BE2C (cell line): ENCODE measurements at regions not wholly inside any gene's neighbourhood (a gene's known extent, or its start where the extent isn't known, plus 50 kb on each side); places are given as distances from the start of the nearest gene placed in this dataset.

Experiments used
- DNase-seq: peaks from one replicate; pipeline ENCODE4 v3.0.0-alpha.2; 2020
- H3K27me3 ChIP-seq: fragments of 250-450 bp; sonication (Bioruptor Pico); 2 replicates; pipeline ENCODE4 v1.5.1; 2020; ENCODE audit warnings: mild to moderate bottlenecking
- H3K36me3 ChIP-seq: fragments of 250-450 bp; sonication (Bioruptor Pico); 2 replicates; pipeline ENCODE4 v1.5.1; 2020; ENCODE audit warnings: mild to moderate bottlenecking
- H3K4me1 ChIP-seq: fragments of 250-450 bp; sonication (Bioruptor Pico); 2 replicates; pipeline ENCODE4 v1.5.1; 2020
- H3K4me3 ChIP-seq: 2 replicates; pipeline ENCODE4 v1.5.1; 2011; ENCODE audit warnings: low read depth, low read length
- H3K9me3 ChIP-seq: fragments of 250-450 bp; sonication (Bioruptor Pico); 2 replicates; pipeline ENCODE4 v1.5.1; 2020
- TF ChIP-seq, protein P1 (sequence below): IDR thresholded peaks from 2 replicates; pipeline ENCODE4 v1.5.1; 2012; ENCODE audit warnings: mild to moderate bottlenecking, low read depth, low read length

DNA sequence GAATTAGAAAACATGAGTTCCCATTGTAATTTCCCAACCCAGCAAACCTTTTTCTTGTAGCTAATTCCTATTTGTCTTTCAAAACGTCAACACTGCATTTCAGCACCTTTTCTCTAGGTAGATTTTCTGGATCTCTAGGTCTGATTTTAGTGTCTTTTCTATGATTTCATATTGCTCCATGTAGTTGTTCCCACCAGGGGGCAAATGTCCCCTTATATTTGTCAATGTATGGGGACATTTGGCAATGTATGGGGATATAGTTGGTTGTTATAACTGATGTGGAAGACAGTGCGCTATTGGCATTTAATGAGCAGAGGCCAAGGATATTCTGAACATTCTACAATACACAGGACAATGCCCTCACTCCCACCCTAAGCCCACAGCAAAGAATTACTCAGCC, 273.9 kb upstream of the ADRA1B start:
- Histone ChIP-seq H3K27me3 (peaks cover 12% of the 10 kb centered on the region), H3K9me3 (no peaks in the 10 kb centered on the region), H3K36me3 (no peaks in the 10 kb centered on the region), H3K4me3 (no peak overlapping the region), H3K4me1 (no peaks in the 10 kb centered on the region)
- TF ChIP-seq, protein P1, sequence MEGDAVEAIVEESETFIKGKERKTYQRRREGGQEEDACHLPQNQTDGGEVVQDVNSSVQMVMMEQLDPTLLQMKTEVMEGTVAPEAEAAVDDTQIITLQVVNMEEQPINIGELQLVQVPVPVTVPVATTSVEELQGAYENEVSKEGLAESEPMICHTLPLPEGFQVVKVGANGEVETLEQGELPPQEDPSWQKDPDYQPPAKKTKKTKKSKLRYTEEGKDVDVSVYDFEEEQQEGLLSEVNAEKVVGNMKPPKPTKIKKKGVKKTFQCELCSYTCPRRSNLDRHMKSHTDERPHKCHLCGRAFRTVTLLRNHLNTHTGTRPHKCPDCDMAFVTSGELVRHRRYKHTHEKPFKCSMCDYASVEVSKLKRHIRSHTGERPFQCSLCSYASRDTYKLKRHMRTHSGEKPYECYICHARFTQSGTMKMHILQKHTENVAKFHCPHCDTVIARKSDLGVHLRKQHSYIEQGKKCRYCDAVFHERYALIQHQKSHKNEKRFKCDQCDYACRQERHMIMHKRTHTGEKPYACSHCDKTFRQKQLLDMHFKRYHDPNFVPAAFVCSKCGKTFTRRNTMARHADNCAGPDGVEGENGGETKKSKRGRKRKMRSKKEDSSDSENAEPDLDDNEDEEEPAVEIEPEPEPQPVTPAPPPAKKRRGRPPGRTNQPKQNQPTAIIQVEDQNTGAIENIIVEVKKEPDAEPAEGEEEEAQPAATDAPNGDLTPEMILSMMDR: no peak; the same call in 1 of the 2 replicates
- DNase-seq: no peak

DNA sequence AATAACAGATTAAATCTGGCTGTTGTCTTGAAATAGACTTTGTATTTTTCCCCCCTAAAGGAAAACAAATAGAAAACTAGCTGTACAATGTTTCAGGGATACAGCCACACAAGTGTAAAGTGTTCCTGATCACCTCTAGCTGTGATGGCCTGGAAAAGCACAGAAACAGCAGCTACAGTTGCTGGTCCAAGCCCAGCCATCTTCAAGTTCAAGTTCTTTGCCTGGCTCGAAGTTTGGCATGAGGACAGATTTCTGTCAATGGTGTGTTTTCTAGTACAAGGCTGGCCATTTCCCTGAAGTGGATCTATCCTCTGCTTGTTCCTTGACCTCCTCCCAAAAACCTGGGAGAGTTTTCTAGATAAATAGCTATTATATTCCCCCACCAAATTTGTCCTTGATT, 272.2 kb upstream of the ADRA1B start:
- Histone ChIP-seq H3K4me3 (no peak overlapping the region), H3K4me1 (no peaks in the 10 kb centered on the region), H3K9me3 (no peaks in the 10 kb centered on the region), H3K36me3 (no peaks in the 10 kb centered on the region), H3K27me3 (peaks cover 12% of the 10 kb centered on the region)
- TF ChIP-seq, protein P1: no peak
- DNase-seq: no peak

DNA sequence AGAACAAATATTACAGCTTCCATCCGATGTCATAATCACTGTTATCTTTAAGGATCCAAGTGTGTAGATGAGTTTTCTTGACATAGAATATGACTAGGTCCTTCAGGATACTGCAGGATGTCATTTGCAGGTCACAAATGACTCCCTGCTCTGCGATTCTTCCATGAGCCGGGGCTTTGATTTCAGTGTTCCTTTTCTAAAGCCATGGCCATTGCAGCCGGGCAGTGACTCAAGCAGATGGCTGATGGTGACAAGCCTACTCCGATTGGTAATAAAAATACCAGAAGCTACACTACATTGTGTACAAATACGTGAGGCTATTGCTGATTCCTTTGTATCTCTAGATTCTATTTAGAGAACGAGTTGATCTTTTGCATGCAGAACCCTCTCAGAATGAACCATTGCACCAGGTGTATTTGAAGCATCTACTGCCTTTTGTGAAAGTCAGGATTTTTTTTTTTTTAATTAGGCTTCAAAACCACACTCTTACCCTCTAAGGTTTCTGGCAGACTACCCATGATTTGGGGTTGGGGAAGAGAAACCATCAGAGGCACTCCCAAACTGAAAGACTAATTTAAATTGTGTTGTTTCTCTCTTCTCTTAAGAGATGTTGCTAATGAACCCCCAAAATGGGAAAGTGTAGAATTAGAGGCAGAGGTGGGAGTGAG, 271.0 kb upstream of the ADRA1B start:
- H3K9me3 ChIP-seq: no peaks in the 10 kb centered on the region
- TF ChIP-seq, protein P1: no peak
- DNase-seq: no peak
- H3K27me3 ChIP-seq: peaks cover 12% of the 10 kb centered on the region
- no peaks in the 10 kb centered on the region for H3K36me3 ChIP-seq
- no peak overlapping the region for H3K4me3 ChIP-seq
- no peaks in the 10 kb centered on the region for H3K4me1 ChIP-seq

DNA sequence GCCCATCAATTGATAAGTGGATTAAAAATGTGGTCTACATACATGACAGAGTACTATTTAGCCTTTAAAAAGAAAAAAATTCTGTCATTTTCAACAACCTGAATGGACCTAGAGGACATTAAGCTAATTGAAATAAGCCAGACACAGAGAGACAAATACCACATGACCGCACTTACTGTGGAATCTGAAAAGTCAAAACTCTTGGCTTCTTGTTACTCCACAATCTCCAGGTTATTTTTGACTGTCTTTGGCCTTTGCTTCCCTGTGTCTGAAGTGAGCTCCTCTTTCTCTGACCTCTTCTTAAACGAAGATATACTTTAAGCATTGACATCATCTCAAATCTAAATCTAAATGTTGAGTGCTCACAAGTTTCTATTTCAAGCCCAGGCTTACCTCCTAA, 265.5 kb upstream of the ADRA1B start:
- Histone ChIP-seq H3K9me3 (no peaks in the 10 kb centered on the region), H3K27me3 (peaks cover 10% of the 10 kb centered on the region), H3K4me3 (no peak overlapping the region), H3K4me1 (no peaks in the 10 kb centered on the region), H3K36me3 (no peaks in the 10 kb centered on the region)
- TF ChIP-seq, protein P1: no peak
- no peak for DNase-seq

DNA sequence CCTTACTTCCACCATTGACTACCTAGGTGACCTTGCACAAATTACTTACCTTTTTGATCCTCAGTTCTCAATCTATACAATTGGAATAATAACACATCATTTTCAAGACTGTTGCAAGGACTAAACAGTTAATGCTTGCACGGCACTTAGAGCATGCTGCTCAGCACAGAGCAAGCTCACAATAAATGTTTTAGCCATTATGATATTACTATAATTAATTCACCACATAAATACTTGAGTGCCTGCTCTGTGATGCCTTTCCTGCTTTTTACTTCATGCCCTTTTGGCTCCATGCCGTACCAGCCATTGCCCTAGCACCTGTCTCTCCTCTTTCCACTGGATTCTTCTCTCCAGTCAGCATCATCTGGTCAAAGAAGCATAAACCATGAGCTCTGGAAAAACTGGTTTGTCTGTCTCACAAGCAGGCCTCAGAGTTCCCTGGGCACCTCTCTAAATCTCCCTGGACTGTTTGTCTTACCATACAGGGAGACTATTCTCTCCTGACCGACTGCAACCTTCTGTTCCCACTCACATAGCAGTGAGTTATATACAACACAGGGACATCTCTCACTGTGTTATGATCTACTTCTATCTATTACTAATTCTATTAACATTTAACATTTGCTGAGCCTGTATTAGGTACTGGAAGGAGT, 260.4 kb upstream of the ADRA1B start:
- Histone ChIP-seq H3K27me3 (peaks cover 12% of the 10 kb centered on the region), H3K4me1 (no peaks in the 10 kb centered on the region), H3K36me3 (no peaks in the 10 kb centered on the region), H3K9me3 (no peaks in the 10 kb centered on the region), H3K4me3 (no peak overlapping the region)
- no peak for DNase-seq
- TF ChIP-seq, protein P1: no peak

DNA sequence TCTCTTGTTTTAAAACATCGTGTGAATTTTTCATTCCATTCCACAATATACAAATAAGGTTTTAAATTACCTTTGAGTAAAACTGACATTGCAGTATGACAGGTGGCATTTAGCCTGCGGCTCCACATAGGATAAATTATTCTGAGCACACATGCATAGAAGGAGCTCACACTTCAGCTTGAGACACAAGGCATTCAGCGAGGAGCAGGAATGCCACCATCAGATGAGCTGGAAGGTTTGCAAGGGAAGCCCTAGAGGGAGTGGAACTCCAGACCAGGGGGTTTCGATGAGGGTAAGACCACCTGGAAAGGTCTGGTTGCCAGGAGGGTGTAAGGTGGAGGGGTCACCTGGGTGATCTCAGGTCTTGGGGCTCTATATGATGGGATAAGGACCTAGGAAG, 259.0 kb upstream of the ADRA1B start:
- H3K4me3 ChIP-seq: no peak overlapping the region
- DNase-seq: no peak
- no peaks in the 10 kb centered on the region for H3K36me3 ChIP-seq
- TF ChIP-seq, protein P1: no peak
- H3K27me3 ChIP-seq: peaks cover 12% of the 10 kb centered on the region
- H3K9me3 ChIP-seq: no peaks in the 10 kb centered on the region
- H3K4me1 ChIP-seq: no peaks in the 10 kb centered on the region
